Endothelial cell of umbilical vein (primary cell): ENCODE measurements at regions not wholly inside any gene's neighbourhood (a gene's known extent, or its start where the extent isn't known, plus 50 kb on each side); places are given as distances from the start of the nearest gene placed in this dataset.

Experiments
- BruUV-seq: library from RNA; stranded (reverse); fragments of 400-500 nt; replicated peaks from 2 replicates; lab custom pipeline; 2021; lab: Mats Ljungman, UMichigan
- CTCF ChIA-PET: fragments of 300-600, 350-600 bp; sonication (Branson Sonifier 250); formaldehyde crosslinking; loops from one replicate; lab custom pipeline; 2021; ENCODE audit warnings: antibody characterized with exemption, inconsistent platforms; lab: Charles Lee
- POLR2A ChIA-PET: fragments of 300-600, 350-600 bp; sonication (Branson Sonifier 250); formaldehyde crosslinking; loops from one replicate; lab custom pipeline; 2021; ENCODE audit warnings: antibody characterized with exemption, inconsistent platforms; lab: Charles Lee
- DNase-seq: peaks from one replicate; pipeline ENCODE4 v3.0.0-alpha.2; 2011; ENCODE audit warnings: low read depth, low spot score
- FAIRE-seq: peaks from 2 replicates; lab custom pipeline; 2011; peaks lifted over from hg19 to GRCh38; lab: Jason Lieb, UNC
- H2AFZ ChIP-seq: 2 replicates; pipeline ENCODE4 v1.6.0; 2012; ENCODE audit warnings: low read depth, low read length, control low read depth, inconsistent platforms
- H3K27ac ChIP-seq: 2 replicates; pipeline ENCODE4 v1.5.1; 2011; ENCODE audit warnings: low read depth, mild to moderate bottlenecking, control low read depth, low read length, moderate library complexity; ENCODE audit not compliant: insufficient read depth
- H3K27me3 ChIP-seq, 2 experiments: 2 replicates each; pipeline versions ENCODE4 v1.6.0 to v1.6.1; 2011; ENCODE audit warnings: low read length in 2 of 2, mixed read lengths in 1 of 2; ENCODE audit not compliant: control insufficient read depth in 2 of 2, insufficient read depth in 2 of 2
- H3K36me3 ChIP-seq, 2 experiments: 2 replicates in 1 of 2; 3 replicates in 1 of 2; pipeline ENCODE4 v1.5.1; 2011; ENCODE audit warnings: low read length in 2 of 2, mild to moderate bottlenecking in 1 of 2, moderate library complexity in 1 of 2; ENCODE audit not compliant: control insufficient read depth in 2 of 2, insufficient read depth in 2 of 2; ENCODE audit errors: extremely low read depth in 1 of 2
- H3K4me1 ChIP-seq: 3 replicates; pipeline ENCODE4 v1.5.1; 2011; ENCODE audit warnings: mild to moderate bottlenecking, low read length; ENCODE audit not compliant: control insufficient read depth, insufficient read depth; ENCODE audit errors: extremely low read depth
- H3K4me2 ChIP-seq: 2 replicates; pipeline ENCODE4 v1.6.1; 2011; ENCODE audit warnings: low read length, control low read depth, mixed read lengths; ENCODE audit not compliant: insufficient read depth
- H3K4me3 ChIP-seq, 3 experiments: fragments of 200-600 bp in 1 of 3; sonication (generic), shearing (Covaris generic) in 1 of 3; replicated peaks in 1 of 3; 2 replicates each; pipeline ENCODE4 v1.5.1; 2011 to 2016; ENCODE audit warnings: control low read depth in 3 of 3, low read length in 3 of 3, mild to moderate bottlenecking in 2 of 3, inconsistent platforms in 1 of 3, low read depth in 1 of 3, moderate library complexity in 1 of 3; ENCODE audit not compliant: insufficient read depth in 1 of 3
- H3K79me2 ChIP-seq: 2 replicates; pipeline ENCODE4 v1.6.0; 2012; ENCODE audit warnings: low read length, inconsistent platforms; ENCODE audit not compliant: control insufficient read depth, insufficient read depth
- H3K9ac ChIP-seq: replicated peaks from 2 replicates; pipeline ENCODE3; 2011; ENCODE audit warnings: low read length, control low read depth; ENCODE audit not compliant: insufficient read depth; ENCODE audit errors: extremely low read depth
- H3K9me1 ChIP-seq: replicated peaks from 3 replicates; pipeline ENCODE4 v1.6.0; 2011; ENCODE audit warnings: mild to moderate bottlenecking, low read length; ENCODE audit not compliant: control insufficient read depth, insufficient read depth; ENCODE audit errors: extremely low read depth
- H3K9me3 ChIP-seq: replicated peaks from 2 replicates; pipeline ENCODE4 v1.5.1; 2012; ENCODE audit warnings: low read length, inconsistent platforms; ENCODE audit not compliant: control insufficient read depth, insufficient read depth
- H4K20me1 ChIP-seq: replicated peaks from 2 replicates; pipeline ENCODE3; 2011; ENCODE audit warnings: mild to moderate bottlenecking, low read length; ENCODE audit not compliant: control insufficient read depth, insufficient read depth; ENCODE audit errors: extremely low read depth
- EZH2 ChIP-seq: IDR thresholded peaks from 2 replicates; pipeline ENCODE4 v1.6.1; 2012; ENCODE audit warnings: borderline replicate concordance, low read depth, mild to moderate bottlenecking, moderate library complexity, low read length, inconsistent platforms; ENCODE audit not compliant: severe bottlenecking
- FOS ChIP-seq: IDR thresholded peaks from 2 replicates; pipeline ENCODE4 v1.6.1; 2011; ENCODE audit warnings: mild to moderate bottlenecking, low read length, moderate library complexity, borderline replicate concordance; ENCODE audit not compliant: insufficient read depth
- GATA2 ChIP-seq: IDR thresholded peaks from 2 replicates; pipeline ENCODE4 v1.7.0; 2011; ENCODE audit warnings: low read depth, mild to moderate bottlenecking, moderate library complexity, mixed read lengths, low read length; ENCODE audit not compliant: insufficient read length, insufficient read depth
- JUN ChIP-seq: IDR thresholded peaks from 2 replicates; pipeline ENCODE4 v1.6.1; 2011; ENCODE audit warnings: borderline replicate concordance, low read depth; ENCODE audit not compliant: insufficient read length, insufficient read depth
- MYC ChIP-seq: IDR thresholded peaks from one replicate; pipeline ENCODE4 v1.6.1; 2011; ENCODE audit warnings: mild to moderate bottlenecking, low read depth, low read length
- POLR2A ChIP-seq: IDR thresholded peaks from 2 replicates; pipeline ENCODE4 v1.6.1; 2012; ENCODE audit warnings: low read depth, mild to moderate bottlenecking, control low read depth, low read length
- POLR2AphosphoS5 ChIP-seq: IDR thresholded peaks from 2 replicates; pipeline ENCODE4 v1.6.1; 2012; ENCODE audit warnings: low read depth, mild to moderate bottlenecking, control low read depth, low read length, moderate library complexity; ENCODE audit not compliant: insufficient read depth
- dilution Hi-C: fragments of 300-500 bp; cut with MboI; formaldehyde crosslinking; loops from one replicate; pipeline ENCODE4 v1.15.0; 2019; ENCODE audit warnings: low sequenced_read_pairs; ENCODE audit not compliant: extremely low pct_ligation_motif_present
- intact Hi-C: fragments of 100-400 bp; cut with micrococcal nuclease; formaldehyde crosslinking; loops from one replicate; pipeline ENCODE4 v1.10.0; 2022
- TF ChIP-seq, protein P1 (sequence below), 2 donors: IDR thresholded peaks; 1 replicate in 1 of 2; 2 replicates in 1 of 2; pipeline ENCODE4 v1.5.1; 2011; ENCODE audit warnings: low read length in 2 of 2, mild to moderate bottlenecking in 2 of 2, moderate library complexity in 2 of 2, control low read depth in 1 of 2, inconsistent platforms in 1 of 2, low read depth in 1 of 2; ENCODE audit not compliant: insufficient read depth in 1 of 2; ENCODE audit errors: extremely low read depth in 1 of 2
- TF ChIP-seq, protein P2 (sequence below): IDR thresholded peaks from 2 replicates; pipeline ENCODE4 v1.6.1; 2011; ENCODE audit not compliant: insufficient read depth, insufficient read length

DNA sequence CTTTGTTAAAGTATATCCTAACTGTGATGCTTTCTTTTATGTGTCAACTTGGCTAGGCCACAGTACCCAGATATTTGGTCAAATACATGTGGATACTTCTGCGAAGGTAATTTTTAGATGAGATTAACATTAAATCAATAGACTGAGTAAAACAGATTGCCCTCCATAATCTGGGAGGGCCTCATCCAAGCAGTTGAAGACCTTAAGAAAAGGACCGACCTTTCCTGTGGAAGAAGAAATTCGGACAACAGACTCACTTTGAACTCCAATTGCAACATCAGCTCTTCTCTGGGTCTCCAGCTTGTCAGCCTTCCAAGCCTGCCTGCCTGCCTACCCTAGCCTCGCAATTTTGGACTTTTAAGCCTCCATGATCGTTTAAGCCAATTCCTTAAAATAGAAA is 57.9 kb upstream of the DOCK9 start:
- CTCF ChIA-PET: interaction anchor here (1.7 to 5.3 kb wide), 2 partner anchors 75 to 197 kb away, joined by 4 to 50 read pairs; no protein-coding TSS in a partner anchor
- no TSS peak for BruUV-seq
- no peak for FAIRE-seq
- H3K9me3 ChIP-seq: no peaks in the 10 kb centered on the region
- POLR2A ChIA-PET: no interaction called here
- H3K4me2 ChIP-seq: no peak overlapping the region
- H3K27ac ChIP-seq: no peak overlapping the region
- intact Hi-C loops: loop anchor here (10.0 kb wide), 1 partner anchor 229 kb away; no protein-coding TSS in a partner anchor
- TF ChIP-seq JUN: no peak
- TF ChIP-seq EZH2: no peak
- no peak for TF ChIP-seq FOS
- TF ChIP-seq MYC: no peak
- TF ChIP-seq GATA2: no peak
- TF ChIP-seq, protein P1, sequence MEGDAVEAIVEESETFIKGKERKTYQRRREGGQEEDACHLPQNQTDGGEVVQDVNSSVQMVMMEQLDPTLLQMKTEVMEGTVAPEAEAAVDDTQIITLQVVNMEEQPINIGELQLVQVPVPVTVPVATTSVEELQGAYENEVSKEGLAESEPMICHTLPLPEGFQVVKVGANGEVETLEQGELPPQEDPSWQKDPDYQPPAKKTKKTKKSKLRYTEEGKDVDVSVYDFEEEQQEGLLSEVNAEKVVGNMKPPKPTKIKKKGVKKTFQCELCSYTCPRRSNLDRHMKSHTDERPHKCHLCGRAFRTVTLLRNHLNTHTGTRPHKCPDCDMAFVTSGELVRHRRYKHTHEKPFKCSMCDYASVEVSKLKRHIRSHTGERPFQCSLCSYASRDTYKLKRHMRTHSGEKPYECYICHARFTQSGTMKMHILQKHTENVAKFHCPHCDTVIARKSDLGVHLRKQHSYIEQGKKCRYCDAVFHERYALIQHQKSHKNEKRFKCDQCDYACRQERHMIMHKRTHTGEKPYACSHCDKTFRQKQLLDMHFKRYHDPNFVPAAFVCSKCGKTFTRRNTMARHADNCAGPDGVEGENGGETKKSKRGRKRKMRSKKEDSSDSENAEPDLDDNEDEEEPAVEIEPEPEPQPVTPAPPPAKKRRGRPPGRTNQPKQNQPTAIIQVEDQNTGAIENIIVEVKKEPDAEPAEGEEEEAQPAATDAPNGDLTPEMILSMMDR (IDR thresholded peaks at IDR 0.05; ENCODE audit: extremely low read depth in 1 of 2, insufficient read depth in 1 of 2, low read depth in 1 of 2, low read length in 2 of 2): no peak
- no peak for TF ChIP-seq POLR2A
- TF ChIP-seq, protein P2, sequence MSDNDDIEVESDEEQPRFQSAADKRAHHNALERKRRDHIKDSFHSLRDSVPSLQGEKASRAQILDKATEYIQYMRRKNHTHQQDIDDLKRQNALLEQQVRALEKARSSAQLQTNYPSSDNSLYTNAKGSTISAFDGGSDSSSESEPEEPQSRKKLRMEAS: no peak
- no peak for TF ChIP-seq POLR2AphosphoS5
- H3K9me1 ChIP-seq: no peaks in the 10 kb centered on the region
- H3K4me1 ChIP-seq: peaks cover 8% of the 10 kb centered on the region
- DNase-seq: no peak
- H3K27me3 ChIP-seq: no peaks in the 10 kb centered on the region
- no peak overlapping the region for H3K4me3 ChIP-seq
- no peak overlapping the region for H3K9ac ChIP-seq
- H3K79me2 ChIP-seq: no peaks in the 10 kb centered on the region
- dilution Hi-C loops: no loop called here
- H4K20me1 ChIP-seq: no peaks in the 10 kb centered on the region
- H2AFZ ChIP-seq: no peak overlapping the region
- no peaks in the 10 kb centered on the region for H3K36me3 ChIP-seq
